ENCODE measurements at regions not wholly inside any gene's neighbourhood (a gene's known extent, or its start where the extent isn't known, plus 50 kb on each side); places are given as distances from the start of the nearest gene placed in this dataset.

GRCh38 chr6:126118058-126118755 lies 131.9 kb downstream of the TRMT11 start:
- no peaks in the 10 kb centered on the region for H3K9me3 Mint-ChIP-seq (ENCODE audit: low read depth, unreplicated experiment)
- no TSS peak for BruUV-seq (replicated peaks)

GRCh38 chr6:126118936-126119335 lies 132.6 kb downstream of the TRMT11 start:
- BruUV-seq (replicated peaks), result no TSS peak
- CTCF ChIA-PET, result interaction anchor here (0.7 kb wide), 1 partner anchor 41 kb away, joined by 6 read pairs; no protein-coding TSS in a partner anchor
- H3K4me1 Mint-ChIP-seq (ENCODE audit: low read depth, unreplicated experiment), result no peaks in the 10 kb centered on the region

More at GRCh38 chr6:126118058-126118755, 131.9 kb downstream of the TRMT11 start:
- Mint-ChIP-seq H3K4me3 (ENCODE audit: low read depth, unreplicated experiment) (no peak overlapping the region), H3K36me3 (ENCODE audit: insufficient read depth, unreplicated experiment) (no peaks in the 10 kb centered on the region), H3K27me3 (ENCODE audit: unreplicated experiment) (no peaks in the 10 kb centered on the region), H3K4me1 (ENCODE audit: low read depth, unreplicated experiment) (no peaks in the 10 kb centered on the region), H3K27ac (ENCODE audit: unreplicated experiment) (no peak overlapping the region)
- no peak for DNase-seq
- CTCF ChIA-PET, result no interaction called here
- TF ChIP-seq CTCF (IDR thresholded peaks at IDR 0.05; ENCODE audit: unreplicated experiment), result no peak
- intact Hi-C loops (cut with micrococcal nuclease; ENCODE audit: unreplicated experiment), result no loop called here

GRCh38 chr6:126123226-126123625 lies 136.9 kb downstream of the TRMT11 start:
- Mint-ChIP-seq H3K36me3 (ENCODE audit: insufficient read depth, unreplicated experiment) (no peaks in the 10 kb centered on the region), H3K27ac (ENCODE audit: unreplicated experiment) (no peak overlapping the region), H3K4me3 (ENCODE audit: low read depth, unreplicated experiment) (no peak overlapping the region), H3K4me1 (ENCODE audit: low read depth, unreplicated experiment) (no peaks in the 10 kb centered on the region), H3K27me3 (ENCODE audit: unreplicated experiment) (no peaks in the 10 kb centered on the region), H3K9me3 (ENCODE audit: low read depth, unreplicated experiment) (no peaks in the 10 kb centered on the region)
- intact Hi-C loops (cut with micrococcal nuclease; ENCODE audit: unreplicated experiment), result no loop called here
- no peak for DNase-seq
- CTCF ChIA-PET, result no interaction called here
- no TSS peak for BruUV-seq (replicated peaks)
- no peak for TF ChIP-seq CTCF (IDR thresholded peaks at IDR 0.05; ENCODE audit: unreplicated experiment)

More at GRCh38 chr6:126118936-126119335, 132.6 kb downstream of the TRMT11 start:
- no peak for DNase-seq
- intact Hi-C loops (cut with micrococcal nuclease; ENCODE audit: unreplicated experiment), result no loop called here
- H3K4me3 Mint-ChIP-seq (ENCODE audit: low read depth, unreplicated experiment), result no peak overlapping the region
- no peak for TF ChIP-seq CTCF (IDR thresholded peaks at IDR 0.05; ENCODE audit: unreplicated experiment)
- H3K9me3 Mint-ChIP-seq (ENCODE audit: low read depth, unreplicated experiment), result no peaks in the 10 kb centered on the region
- H3K27ac Mint-ChIP-seq (ENCODE audit: unreplicated experiment), result no peak overlapping the region
- no peaks in the 10 kb centered on the region for H3K36me3 Mint-ChIP-seq (ENCODE audit: insufficient read depth, unreplicated experiment)
- H3K27me3 Mint-ChIP-seq (ENCODE audit: unreplicated experiment), result no peaks in the 10 kb centered on the region

GRCh38 chr6:126127659-126128058 lies 141.3 kb downstream of the TRMT11 start:
- intact Hi-C loops (cut with micrococcal nuclease; ENCODE audit: unreplicated experiment), result no loop called here
- H3K36me3 Mint-ChIP-seq (ENCODE audit: insufficient read depth, unreplicated experiment), result no peaks in the 10 kb centered on the region
- CTCF ChIA-PET, result no interaction called here
- H3K4me3 Mint-ChIP-seq (ENCODE audit: low read depth, unreplicated experiment), result no peak overlapping the region
- BruUV-seq (replicated peaks), result no TSS peak
- H3K9me3 Mint-ChIP-seq (ENCODE audit: low read depth, unreplicated experiment), result no peaks in the 10 kb centered on the region
- H3K27me3 Mint-ChIP-seq (ENCODE audit: unreplicated experiment), result no peaks in the 10 kb centered on the region
- H3K27ac Mint-ChIP-seq (ENCODE audit: unreplicated experiment), result no peak overlapping the region
- TF ChIP-seq CTCF (IDR thresholded peaks at IDR 0.05; ENCODE audit: unreplicated experiment), result no peak
- no peaks in the 10 kb centered on the region for H3K4me1 Mint-ChIP-seq (ENCODE audit: low read depth, unreplicated experiment)
- no peak for DNase-seq
